SK-N-SH (cell line): ENCODE measurements at regions not wholly inside any gene's neighbourhood (a gene's known extent, or its start where the extent isn't known, plus 50 kb on each side); places are given as distances from the start of the nearest gene placed in this dataset.

Experiments
- CTCF ChIP-seq: fragments of 200-600 bp; sonication (generic); IDR thresholded peaks from 2 replicates; pipeline ENCODE4 v1.6.1; 2017; ENCODE audit warnings: antibody characterized with exemption, mild to moderate bottlenecking, moderate library complexity
- EP300 ChIP-seq, 2 experiments: IDR thresholded peaks; 2 replicates each; pipeline versions ENCODE4 v1.4.0 to v1.6.1; 2012; ENCODE audit warnings: borderline replicate concordance in 1 of 2, low read depth in 1 of 2, low read length in 1 of 2
- EZH2phosphoT487 ChIP-seq: fragments of 200-600 bp; sonication (generic); IDR thresholded peaks from 2 replicates; pipeline ENCODE4 v1.6.1; 2017; ENCODE audit warnings: low read depth, mixed run types, mild to moderate bottlenecking, antibody characterized with exemption, moderate library complexity, borderline replicate concordance
- IRF3 ChIP-seq: fragments of 150-350 bp; IDR thresholded peaks from 2 replicates; pipeline ENCODE4 v1.6.1; 2016; ENCODE audit warnings: mild to moderate bottlenecking, low read depth, low read length
- MAX ChIP-seq: IDR thresholded peaks from 2 replicates; pipeline ENCODE4 v1.4.0; 2012; ENCODE audit warnings: low read depth
- NFIC ChIP-seq: IDR thresholded peaks from 2 replicates; pipeline ENCODE4 v1.4.0; 2012; ENCODE audit warnings: borderline replicate concordance
- POLR2AphosphoS5 ChIP-seq: IDR thresholded peaks from 2 replicates; pipeline ENCODE4 v1.6.1; 2012; ENCODE audit warnings: low read depth, low read length
- RCOR1 ChIP-seq: fragments of 150-350 bp; IDR thresholded peaks from 2 replicates; pipeline ENCODE4 v1.6.1; 2017; ENCODE audit warnings: antibody characterized with exemption, low read length
- REST ChIP-seq: IDR thresholded peaks from 2 replicates; pipeline ENCODE4 v1.6.1; 2012; ENCODE audit warnings: mild to moderate bottlenecking, low read depth, low read length, moderate library complexity
- SMC3 ChIP-seq: IDR thresholded peaks from 2 replicates; pipeline ENCODE4 v1.6.1; 2012; ENCODE audit warnings: low read depth, low read length, improper control_type of control experiment
- YY1 ChIP-seq: IDR thresholded peaks from 2 replicates; pipeline ENCODE4 v1.4.0; 2012; ENCODE audit warnings: low read depth, mild to moderate bottlenecking

- TF ChIP-seq EZH2phosphoT487 (no peak), CTCF (no peak), EP300 (IDR thresholded peaks at IDR 0.05; ENCODE audit: borderline replicate concordance in 1 of 2, low read depth in 1 of 2, low read length in 1 of 2) (no peak), POLR2AphosphoS5 (no peak), RCOR1 (no peak), IRF3 (no peak), YY1 (no peak), NFIC (no peak), REST (no peak), MAX (no peak), SMC3 (no peak)
Observed at GRCh38 chr1:75989121-75989520, 56.9 kb upstream of the ASB17 start.
